ENCODE measurements at regions not wholly inside any gene's neighbourhood (a gene's known extent, or its start where the extent isn't known, plus 50 kb on each side); places are given as distances from the start of the nearest gene placed in this dataset.

- TF ChIP-seq POLR2A (IDR thresholded peaks at IDR 0.05) = no peak
- TF ChIP-seq, protein P1, sequence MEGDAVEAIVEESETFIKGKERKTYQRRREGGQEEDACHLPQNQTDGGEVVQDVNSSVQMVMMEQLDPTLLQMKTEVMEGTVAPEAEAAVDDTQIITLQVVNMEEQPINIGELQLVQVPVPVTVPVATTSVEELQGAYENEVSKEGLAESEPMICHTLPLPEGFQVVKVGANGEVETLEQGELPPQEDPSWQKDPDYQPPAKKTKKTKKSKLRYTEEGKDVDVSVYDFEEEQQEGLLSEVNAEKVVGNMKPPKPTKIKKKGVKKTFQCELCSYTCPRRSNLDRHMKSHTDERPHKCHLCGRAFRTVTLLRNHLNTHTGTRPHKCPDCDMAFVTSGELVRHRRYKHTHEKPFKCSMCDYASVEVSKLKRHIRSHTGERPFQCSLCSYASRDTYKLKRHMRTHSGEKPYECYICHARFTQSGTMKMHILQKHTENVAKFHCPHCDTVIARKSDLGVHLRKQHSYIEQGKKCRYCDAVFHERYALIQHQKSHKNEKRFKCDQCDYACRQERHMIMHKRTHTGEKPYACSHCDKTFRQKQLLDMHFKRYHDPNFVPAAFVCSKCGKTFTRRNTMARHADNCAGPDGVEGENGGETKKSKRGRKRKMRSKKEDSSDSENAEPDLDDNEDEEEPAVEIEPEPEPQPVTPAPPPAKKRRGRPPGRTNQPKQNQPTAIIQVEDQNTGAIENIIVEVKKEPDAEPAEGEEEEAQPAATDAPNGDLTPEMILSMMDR (IDR thresholded peaks at IDR 0.05) = no peak
Observed at GRCh38 chr12:118842866-118843265, 138.5 kb upstream of the SRRM4 start.
